ENCODE measurements at regions not wholly inside any gene's neighbourhood (a gene's known extent, or its start where the extent isn't known, plus 50 kb on each side); places are given as distances from the start of the nearest gene placed in this dataset.
"Not testable (repeated sequence)": the region's sequence is repeated elsewhere in the genome, so short reads cannot be mapped to it uniquely, and the experiment has no call there.

DNA sequence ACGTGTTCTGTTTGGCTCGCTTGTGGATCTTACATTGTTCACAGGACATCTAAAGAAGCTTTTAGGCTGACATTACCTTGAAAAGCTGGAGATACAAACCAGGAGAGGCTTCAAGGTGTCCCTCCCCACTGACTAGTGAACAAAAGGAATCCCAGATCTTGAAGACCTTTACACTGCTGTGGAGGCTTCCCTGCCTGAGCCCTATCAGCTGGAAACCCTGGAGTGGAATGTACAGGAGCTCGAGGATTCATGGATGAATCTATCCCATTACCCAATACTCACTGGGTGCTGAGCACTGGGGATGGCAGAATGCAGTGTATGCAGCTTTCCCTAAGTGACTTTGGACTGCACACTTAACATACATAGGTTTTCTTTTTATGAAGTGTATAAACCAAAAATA is 82.3 kb upstream of the MFGE8 start:
- no peak for DNase-seq (ENCODE audit: low read depth in 2 of 2)

DNA sequence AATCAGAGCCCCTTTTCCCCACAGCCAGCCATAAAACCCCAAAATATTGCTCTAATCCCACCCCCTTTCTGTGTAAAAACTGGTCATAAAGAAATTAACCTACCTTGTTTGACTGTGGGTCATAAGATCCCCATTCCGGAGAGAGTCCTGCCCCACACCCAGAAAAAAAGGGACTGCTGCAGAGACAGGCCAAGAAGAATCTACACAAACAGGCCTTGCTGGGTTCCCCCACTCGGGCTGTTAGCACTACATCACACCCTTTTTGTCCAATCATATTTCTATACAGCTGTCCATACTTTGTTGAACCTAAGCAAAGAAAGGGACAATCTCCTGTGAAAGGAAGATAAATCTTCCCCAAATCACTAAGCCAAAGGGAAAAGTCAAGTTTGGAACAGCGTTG is 84.4 kb upstream of the MFGE8 start:
- DNase-seq (ENCODE audit: low read depth in 2 of 2): no peak

DNA sequence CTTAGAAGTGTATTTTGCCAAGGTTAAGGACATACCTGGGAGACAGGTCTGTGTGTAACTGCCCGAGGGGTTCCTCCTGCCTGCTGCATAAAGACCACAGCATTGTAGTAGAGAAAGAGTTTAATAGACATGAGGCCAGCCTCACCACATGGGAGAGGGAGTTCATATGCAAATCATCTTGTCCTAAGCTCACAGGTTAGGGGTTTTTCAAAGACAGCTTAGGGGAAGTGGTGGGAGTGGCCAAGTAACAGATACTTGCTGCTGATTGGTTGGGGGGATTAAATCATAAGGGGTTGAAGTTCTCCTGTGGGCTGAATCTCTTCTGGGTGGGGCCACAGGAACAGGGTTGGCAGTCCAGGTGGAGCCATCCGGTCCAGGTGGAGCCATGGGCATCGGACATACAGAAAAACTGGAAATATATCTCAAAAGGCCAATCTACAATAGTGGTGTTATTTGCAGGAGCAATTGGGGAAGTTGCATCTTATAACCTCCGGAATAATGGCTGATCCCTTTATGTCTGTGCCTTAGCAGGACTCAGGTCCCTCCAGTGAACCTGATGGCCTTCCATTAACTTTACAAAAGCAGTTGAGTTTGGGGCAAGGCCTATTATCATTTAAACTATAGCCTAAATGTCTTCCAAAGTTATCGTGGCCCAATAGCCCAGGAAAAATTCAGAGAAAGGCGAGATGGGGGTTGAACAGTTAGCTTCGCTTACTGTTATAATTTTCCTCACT is 86.0 kb upstream of the MFGE8 start:
- no peak for DNase-seq (ENCODE audit: low read depth in 2 of 2)

DNA sequence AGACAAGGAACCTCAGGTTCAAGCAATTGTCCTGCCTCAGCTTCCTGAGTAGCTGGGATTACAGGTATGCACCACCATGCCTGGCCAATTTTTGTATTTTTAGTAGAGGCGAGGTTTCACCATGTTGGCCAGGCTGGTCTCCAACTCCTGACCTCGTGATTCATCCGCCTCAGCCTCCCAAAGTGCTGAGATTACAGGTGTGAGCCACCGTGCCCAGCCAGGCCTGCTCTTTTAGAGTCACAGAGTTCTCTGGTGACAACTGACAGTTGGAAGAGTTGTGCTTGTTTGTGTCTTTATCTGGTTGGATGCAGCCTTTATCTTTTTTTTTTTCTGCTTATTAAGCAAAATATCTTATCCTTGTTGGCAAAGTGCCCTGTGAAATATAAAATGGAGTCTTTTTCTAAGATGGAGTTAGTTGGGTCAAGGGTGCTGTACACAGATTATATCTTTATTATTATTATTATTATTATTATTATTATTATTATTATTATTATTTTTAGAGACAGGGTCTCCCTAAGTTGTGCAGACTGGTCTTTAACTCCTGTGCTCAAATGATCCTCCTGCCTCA is 86.5 kb upstream of the ABHD2 start:
- not testable (repeated sequence) for DNase-seq (ENCODE audit: low read depth in 2 of 2)

DNA sequence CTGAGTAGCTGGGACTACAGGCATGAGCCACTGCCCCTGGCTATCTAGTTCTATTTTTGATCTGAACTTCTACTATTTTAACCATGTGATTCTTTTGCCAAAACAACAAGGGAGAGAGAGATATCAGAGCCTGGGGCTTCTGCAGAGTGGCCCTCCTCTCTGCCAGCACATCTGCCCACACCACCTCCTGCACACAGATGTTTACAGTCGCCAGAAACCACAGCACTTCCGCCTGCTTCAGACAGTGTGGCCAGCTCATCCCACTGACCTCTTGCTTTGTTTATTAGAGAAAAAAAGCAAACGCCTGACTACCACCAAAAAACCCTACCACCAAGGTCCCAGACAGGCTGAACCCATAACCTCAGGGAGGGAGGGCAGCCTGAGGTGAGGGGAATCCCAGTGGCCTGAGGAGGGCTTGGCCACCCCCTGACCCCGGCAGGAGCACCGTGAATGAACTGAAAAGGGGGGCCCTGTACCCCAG is 85.9 kb upstream of the ABHD2 start:
- DNase-seq (ENCODE audit: low read depth in 2 of 2): no peak

DNA sequence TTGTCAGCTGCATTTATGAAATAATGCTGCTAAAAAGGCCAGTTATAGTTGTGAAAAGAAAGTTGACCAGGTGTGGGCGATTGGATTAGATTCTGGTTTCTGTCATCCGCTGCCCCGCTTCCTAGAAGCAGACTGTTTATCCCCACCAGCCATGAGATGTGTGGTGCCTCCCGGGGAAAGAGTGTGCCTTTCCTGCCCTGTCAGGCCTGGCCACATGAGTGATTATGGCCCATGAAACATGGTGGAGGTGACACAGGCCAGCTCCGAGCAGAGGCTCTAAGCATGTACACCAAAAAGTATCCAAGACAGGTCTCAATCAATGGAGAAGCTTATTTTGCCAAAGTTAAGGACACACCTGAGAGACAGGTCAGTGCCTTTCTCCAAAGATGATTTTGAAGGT is 85.4 kb upstream of the ABHD2 start:
- DNase-seq (ENCODE audit: low read depth in 2 of 2): no peak

DNA sequence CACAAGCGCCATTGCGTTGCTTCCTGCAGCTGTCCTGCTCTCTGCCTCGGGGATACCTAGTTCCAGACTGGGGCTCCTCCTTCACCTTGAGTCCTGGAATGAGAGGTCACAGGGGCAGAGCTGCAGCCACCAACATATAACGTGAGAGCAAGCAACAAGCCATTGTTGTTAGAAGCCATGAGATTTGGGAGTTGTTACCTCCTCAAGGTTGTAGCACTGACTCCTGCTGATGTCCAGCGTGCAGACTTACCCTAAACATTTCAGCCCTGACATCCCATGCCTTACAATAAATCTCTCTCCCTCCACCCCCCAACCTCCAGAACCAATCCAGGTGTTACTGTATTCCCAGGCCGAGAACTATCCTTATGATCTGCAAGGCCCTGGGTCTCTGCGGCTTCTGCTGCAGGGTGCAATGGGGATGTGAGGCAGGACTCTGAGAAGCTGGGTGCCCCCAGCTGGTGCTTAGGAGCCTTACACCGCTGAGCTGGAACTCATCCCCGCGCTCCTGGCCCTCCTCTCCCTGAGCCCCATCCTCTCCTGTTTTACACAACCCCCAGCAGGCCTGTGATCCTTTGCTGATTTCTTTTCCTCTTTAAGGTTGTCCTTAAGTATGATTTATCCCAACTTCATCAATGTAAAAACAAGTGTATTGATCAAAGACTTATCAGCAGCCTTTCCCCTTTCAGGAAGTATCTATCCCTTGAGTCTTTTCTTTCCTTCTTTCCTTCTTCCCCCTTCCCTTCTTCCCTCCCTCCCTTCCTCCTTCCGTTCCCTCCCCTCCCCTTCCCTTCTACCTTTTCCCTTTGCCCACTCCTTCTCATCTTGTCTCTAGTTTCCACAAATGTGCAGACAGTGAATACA is 84.2 kb upstream of the ABHD2 start:
- peak in 1 of 2 donors; percentile 44 for DNase-seq (ENCODE audit: low read depth in 2 of 2)

DNA sequence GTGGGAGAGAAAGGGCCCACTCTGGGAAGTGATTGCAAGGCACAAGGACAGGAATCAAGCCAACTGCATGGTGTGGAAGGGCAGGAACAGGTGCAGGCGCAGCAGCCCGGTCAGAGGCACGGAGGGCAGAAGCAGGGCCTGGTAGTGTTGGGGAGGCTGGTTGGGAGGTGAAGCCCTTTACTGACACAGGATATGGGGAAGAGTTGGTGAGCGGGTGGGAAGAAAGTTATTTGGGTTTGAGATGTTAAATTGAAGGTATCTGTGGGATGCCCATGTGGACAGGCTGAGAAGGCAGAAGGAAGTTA is 83.6 kb upstream of the ABHD2 start:
- no peak for DNase-seq (ENCODE audit: low read depth in 2 of 2)

DNA sequence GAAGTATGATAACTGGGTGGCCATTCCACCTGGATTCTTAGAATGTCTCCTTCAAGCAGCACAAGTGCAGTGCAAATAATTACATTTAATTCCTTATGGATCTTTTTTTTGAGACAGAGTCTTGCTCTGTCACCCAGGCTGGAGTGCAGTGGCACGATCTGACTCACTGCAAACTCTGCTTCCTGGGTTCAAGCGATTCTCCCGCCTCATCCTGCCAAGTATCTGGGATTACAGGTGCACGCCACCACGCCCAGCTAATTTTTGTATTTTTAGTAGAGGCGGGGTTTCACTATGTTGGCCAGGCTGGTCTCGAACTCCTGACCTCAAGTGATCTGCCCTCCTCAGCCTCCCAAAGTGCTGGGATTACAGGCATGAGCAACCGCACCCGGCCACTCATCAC is 80.7 kb upstream of the ABHD2 start:
- DNase-seq (ENCODE audit: low read depth in 2 of 2): not testable (repeated sequence)

DNA sequence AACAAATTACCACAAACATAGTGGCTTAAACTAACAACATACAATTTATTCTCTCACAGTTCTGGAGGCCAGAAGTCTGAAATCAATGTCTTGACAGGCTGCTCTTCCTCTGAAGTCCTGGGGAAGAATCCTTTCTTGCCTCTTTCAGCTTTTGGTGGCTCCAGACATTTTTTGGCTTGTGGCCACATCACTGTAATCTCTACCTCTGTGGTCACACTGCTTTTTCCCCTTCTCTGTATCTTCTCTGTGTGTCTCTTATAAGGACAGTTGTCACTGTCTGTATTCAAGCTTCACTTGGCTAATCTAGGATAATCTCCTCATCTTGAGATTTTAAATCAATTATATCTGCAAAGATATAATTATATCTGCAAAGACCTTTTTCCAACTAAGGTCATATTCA is 80.3 kb upstream of the ABHD2 start:
- DNase-seq (ENCODE audit: low read depth in 2 of 2): no peak

DNA sequence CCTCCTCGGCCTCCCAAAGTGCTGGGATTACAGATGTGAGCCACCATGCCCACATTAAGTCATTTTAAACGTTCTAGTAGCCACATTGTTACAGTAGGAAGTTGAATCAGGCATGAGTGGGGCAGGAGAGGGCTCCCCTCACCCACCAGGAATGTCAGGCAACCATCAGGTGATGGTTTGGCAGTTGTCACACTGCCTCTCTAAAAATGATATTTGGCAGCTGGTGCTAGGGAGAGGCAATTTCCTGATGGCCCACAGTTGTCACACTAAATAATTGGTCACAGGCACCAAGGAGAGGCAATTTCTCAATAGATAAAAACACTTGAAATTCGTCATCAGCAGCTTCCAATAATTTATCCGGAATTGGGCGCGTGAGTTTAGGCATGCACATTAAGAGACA is 79.2 kb upstream of the ABHD2 start:
- no peak for DNase-seq (ENCODE audit: low read depth in 2 of 2)

DNA sequence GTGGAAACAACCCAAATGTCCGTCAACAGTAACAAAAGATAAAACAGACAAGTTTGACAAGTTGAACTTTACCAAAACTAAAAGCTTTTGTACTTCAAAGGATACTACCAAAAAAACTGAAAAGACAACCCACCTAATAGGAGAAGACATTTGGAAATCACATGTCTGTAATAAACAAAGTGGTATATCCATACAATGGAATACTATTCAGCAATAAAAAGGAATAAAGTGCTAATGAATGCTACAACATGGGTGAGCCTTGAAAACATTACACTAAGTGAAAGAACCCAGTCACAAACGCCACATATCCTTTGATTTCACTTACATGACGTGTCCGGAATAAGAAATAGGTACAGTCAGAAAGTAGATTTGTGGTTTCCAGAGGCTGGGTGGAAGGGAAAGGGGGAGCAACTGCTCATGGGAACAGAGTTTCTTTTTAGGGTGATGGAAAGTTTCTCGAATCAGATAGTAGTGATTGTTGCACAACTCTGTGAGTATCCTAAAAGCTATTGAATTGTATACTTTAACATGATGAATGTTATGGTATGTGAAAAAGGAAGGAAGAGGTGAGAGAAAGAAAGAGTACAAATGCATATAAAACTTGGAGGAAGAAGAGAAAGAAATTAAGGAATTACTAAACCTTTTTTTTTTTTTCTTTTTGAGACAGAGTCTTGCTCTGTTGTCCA is 72.7 kb upstream of the ABHD2 start:
- DNase-seq (ENCODE audit: low read depth in 2 of 2): no peak

DNA sequence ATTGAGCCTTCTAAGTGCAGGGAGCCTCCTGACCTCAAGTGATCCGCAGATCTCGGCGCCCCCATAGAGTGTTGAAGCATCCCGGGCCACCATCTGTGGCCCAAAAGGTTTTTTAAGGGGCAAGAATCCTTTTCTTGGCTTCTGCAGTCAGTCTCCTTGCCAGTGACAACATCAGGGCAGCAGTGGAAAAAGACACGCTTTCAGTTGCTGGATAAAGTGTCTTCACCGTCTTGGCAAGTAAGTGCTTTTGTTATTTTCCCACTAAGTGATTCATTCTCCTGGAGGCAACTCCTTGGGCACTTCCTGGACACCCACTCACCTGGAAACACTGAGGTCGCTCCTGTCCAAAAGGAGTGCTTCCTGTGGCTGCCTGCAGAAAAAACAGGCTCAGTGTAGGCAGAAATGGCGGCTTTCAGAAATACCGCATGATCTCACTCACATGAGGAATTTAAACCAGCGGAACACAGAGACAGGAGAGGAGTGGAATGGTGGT is 71.7 kb upstream of the ABHD2 start:
- DNase-seq (ENCODE audit: low read depth in 2 of 2): peak in 1 of 2 donors; percentile 29

DNA sequence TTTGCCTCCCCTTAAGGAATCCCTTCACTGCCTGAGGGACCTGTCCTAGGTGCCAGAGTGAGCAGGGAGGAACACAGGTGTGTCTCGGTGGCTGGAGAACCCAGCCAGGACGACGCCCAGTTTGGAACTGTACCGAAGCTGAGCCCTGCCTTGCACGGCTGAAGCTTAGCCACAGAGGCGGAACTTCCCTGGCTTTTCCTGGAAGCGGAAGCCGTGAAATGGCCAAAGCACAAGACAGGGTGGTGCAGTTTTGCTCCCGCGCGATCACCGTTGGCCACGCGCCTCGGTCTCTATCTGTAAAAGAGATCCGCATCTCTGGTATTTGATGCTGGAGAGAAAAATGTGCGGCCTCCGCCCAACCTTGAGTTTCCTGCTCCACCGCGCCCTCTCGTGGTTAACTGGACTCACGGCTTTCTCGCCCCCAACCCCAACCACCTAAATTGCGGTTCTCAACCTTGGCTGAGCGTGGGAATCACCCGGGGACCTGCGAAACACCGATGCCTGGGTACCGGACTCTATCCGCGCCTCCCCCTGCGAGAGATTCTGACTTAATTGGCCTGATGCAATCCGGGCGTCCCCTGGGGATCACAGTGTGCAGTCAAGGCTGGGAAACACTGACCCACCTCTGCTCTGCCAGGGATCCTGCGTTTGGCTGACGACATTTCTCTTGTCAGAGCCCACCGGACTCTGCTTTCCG is 70.7 kb upstream of the ABHD2 start:
- peak; percentile 29 to 68 for DNase-seq (ENCODE audit: low read depth in 2 of 2)

DNA sequence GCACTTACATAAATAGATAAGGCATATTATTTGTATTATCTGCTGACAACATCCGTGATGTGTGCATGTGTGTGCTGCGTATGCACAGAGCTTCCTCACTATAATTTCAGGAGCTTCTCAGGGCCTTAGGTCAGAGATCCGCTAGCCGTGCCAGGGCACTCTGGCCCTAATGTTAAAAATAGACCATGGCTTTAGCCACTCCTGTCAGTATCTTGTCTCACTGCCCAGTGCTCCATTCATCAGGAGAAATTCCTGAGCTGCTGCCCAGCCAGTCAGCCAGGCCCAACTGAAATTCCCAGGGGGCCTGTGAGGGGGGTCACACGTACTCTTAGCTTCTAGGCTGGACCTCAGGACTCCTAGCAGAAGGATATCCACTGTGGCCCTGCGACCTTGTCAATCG is 70.0 kb upstream of the ABHD2 start:
- DNase-seq (ENCODE audit: low read depth in 2 of 2): no peak

DNA sequence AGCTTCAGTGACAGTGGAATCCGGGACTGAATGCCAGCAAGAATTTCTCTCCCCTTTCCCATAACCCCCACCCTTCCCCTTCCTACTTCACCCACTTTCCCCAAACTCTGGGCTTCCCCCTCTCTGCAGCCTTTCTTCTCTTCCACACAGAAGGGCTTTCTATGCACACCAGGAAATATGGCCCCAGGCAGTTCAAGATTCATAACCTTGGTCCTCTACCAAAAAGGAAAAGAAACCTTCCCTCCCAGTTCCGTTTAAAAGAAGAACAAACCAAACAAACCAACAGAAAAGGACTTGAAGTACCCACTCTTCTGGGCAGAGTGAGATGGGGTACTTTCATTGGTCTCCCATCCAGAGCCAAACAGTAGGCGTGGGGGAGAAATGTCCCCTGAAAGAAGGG is 68.8 kb upstream of the ABHD2 start:
- no peak for DNase-seq (ENCODE audit: low read depth in 2 of 2)

DNA sequence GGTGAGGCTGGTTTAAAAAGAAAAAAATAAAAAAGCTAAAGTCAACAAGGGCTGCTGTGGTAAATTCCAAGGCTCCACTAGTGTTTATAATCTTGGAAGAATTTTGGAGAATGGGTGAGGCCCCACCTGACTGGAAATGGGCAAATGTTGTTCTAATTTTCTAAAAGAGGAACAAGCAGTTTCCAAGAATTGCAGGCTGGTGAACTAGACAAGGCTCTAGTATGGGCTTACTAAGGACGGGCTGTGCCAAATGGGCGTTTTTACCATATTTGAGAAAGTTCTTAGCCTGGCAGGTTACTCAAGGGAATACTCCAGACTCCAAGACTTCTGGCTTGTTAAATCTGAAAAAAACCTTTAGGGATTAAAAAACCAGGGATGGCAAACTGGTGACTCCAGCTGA is 67.0 kb upstream of the ABHD2 start:
- no peak for DNase-seq (ENCODE audit: low read depth in 2 of 2)

DNA sequence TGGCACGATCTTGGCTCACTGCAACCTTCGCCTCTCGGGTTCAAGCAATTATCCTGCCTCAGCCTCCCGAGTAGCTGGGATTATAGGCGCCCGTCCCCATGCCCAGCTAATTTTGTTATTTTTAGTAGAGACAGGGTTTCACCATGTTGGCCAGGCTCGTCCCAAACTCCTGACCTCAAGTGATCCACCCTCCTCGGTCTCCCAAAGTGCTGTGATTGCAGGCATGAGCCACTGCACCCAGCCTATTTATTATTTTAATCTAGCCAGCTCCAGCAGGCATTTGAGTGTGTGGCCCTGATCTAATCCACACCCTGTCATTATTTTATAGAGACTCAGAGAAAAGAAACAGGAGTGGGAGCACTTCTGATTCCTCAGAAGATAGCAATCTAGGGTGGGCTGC is 66.4 kb upstream of the ABHD2 start:
- not testable (repeated sequence) for DNase-seq (ENCODE audit: low read depth in 2 of 2)

DNA sequence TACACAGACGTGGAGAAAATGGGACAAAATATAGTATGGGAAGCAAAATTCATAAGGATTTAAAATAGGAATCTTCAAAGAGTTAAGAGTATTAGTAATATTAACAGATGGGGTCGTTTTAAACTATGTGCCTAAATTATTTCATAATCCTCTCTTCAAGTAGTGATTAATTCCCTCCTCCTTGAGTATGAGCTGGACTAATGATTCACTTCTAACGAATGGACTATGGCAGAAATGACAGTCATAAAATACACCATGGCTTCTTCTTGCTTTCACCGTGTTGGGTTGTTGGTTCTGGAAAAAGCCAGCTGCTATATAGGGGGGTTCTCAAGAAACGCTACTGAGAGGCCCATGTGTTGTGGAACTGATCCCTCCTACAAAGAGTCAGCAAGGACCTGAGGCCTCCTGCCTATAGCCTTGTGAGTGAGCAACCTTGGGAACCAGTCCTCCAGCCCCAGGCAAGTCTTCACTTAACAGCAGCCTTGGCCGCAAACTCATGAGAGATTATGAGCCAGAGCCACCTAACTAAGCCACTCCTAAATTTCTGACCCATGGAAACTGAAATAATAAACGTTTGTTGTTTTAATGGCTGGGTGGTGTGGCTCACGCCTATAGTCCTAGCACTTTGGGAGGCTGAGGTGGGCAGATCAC is 64.8 kb upstream of the ABHD2 start:
- no peak for DNase-seq (ENCODE audit: low read depth in 2 of 2)

DNA sequence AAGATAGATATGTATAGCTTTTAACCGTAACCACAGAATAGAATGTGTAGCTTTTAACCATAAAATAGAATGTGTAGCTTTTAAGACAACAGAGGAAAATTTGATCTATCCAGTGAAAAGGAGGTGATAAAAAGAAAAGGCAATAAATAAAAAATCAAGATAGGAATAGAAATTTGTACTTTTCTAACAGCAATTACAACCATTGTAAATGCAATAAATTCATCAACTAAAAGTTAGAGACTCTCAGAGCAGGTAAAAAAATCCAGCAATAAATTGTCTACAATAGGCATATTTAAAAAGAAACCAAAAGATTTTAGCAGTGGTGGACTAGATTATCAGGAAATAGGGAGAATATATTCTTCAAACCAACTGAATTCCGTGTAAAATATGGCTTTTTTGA is 63.8 kb upstream of the ABHD2 start:
- no peak for DNase-seq (ENCODE audit: low read depth in 2 of 2)

DNA sequence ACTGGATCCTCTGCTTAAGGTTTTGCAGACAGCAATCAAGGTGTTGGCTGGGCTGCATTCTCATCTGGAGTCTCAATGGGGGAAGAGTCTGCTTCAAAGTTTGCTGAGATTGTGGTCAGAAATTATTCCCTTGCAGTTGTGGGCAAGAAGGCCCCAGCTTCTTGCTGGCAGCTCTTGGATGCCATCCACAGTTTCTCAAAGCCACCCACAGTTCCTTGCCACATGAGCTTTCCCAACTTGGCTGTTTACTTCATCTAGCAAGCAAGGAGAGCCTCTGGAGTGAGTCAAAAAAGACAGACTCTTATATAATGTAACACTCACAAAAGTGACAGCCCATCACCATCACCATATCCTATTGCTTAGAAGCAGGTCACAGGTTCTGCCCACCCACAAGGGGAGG is 62.1 kb upstream of the ABHD2 start:
- no peak for DNase-seq (ENCODE audit: low read depth in 2 of 2)
